H1 (cell line): ENCODE measurements at regions not wholly inside any gene's neighbourhood (a gene's known extent, or its start where the extent isn't known, plus 50 kb on each side); places are given as distances from the start of the nearest gene placed in this dataset.

ENCODE experiments used
- CTCF ChIA-PET: fragments of 300-600 bp; sonication (Branson Sonifier 250); formaldehyde crosslinking; loops from one replicate; lab custom pipeline; 2021; ENCODE audit not compliant: partially characterized antibody; lab: Charles Lee
- POLR2A ChIA-PET: fragments of 300-600 bp; sonication (Branson Sonifier 250); formaldehyde crosslinking; loops from one replicate; lab custom pipeline; 2021; ENCODE audit warnings: inconsistent platforms; ENCODE audit not compliant: partially characterized antibody; lab: Charles Lee
- DNase-seq, 2 experiments: peaks; one replicate each; pipeline versions ENCODE4 v3.0.0 to v3.0.0-alpha.2; 2010 to 2022; ENCODE audit warnings: low spot score in 2 of 2, low read depth in 1 of 2, mixed read lengths in 1 of 2
- FAIRE-seq: peaks from 2 replicates; lab custom pipeline; 2011; peaks lifted over from hg19 to GRCh38; lab: Jason Lieb, UNC
- H2AFZ ChIP-seq: 2 replicates; pipeline ENCODE4 v1.8.1; 2012; ENCODE audit warnings: low read length, inconsistent platforms
- H2AK5ac ChIP-seq: 2 replicates; pipeline ENCODE4 v1.6.1; 2013; ENCODE audit warnings: low read depth, low read length
- H2BK120ac ChIP-seq: replicated peaks from 2 replicates; pipeline ENCODE3; 2013; ENCODE audit warnings: low read depth, low read length, inconsistent platforms
- H2BK12ac ChIP-seq: 2 replicates; pipeline ENCODE4 v1.6.1; 2013; ENCODE audit warnings: low read depth, low read length
- H2BK15ac ChIP-seq: 2 replicates; pipeline ENCODE4 v1.6.1; 2013; ENCODE audit warnings: low read length
- H2BK20ac ChIP-seq: 2 replicates; pipeline ENCODE4 v1.6.1; 2013; ENCODE audit warnings: low read length
- H2BK5ac ChIP-seq: 2 replicates; pipeline ENCODE4 v1.6.1; 2013; ENCODE audit warnings: low read depth, low read length
- H3K14ac ChIP-seq: 2 replicates; pipeline ENCODE4 v1.6.1; 2013; ENCODE audit warnings: inconsistent platforms; ENCODE audit not compliant: insufficient read length
- H3K18ac ChIP-seq: 2 replicates; pipeline ENCODE4 v1.6.1; 2013; ENCODE audit warnings: low read length; ENCODE audit errors: extremely low read depth
- H3K23ac ChIP-seq: 2 replicates; pipeline ENCODE4 v1.6.1; 2013; ENCODE audit warnings: inconsistent platforms; ENCODE audit not compliant: insufficient read length
- H3K23me2 ChIP-seq: 2 replicates; pipeline ENCODE4 v1.6.1; 2013; ENCODE audit warnings: low read depth, low read length
- H3K27ac ChIP-seq: 2 replicates; pipeline ENCODE4 v1.6.1; 2011; ENCODE audit warnings: low read depth, low read length, inconsistent platforms
- H3K27me3 ChIP-seq, 4 experiments: replicated peaks in 1 of 4; 1 replicate in 1 of 4; 2 replicates in 3 of 4; pipeline versions ENCODE4 v1.6.1 to v1.8.1; 2011 to 2013; ENCODE audit warnings: low read length in 3 of 4, mild to moderate bottlenecking in 3 of 4, inconsistent platforms in 2 of 4, mixed read lengths in 2 of 4, moderate library complexity in 1 of 4; ENCODE audit not compliant: control insufficient read depth in 3 of 4, insufficient read depth in 3 of 4; ENCODE audit errors: extremely low read depth in 1 of 4
- H3K36me3 ChIP-seq, 4 experiments: 2 replicates each; pipeline versions ENCODE4 v1.6.1 to v1.8.1; 2011 to 2013; ENCODE audit warnings: mild to moderate bottlenecking in 4 of 4, low read length in 3 of 4, moderate library complexity in 2 of 4, control low read depth in 1 of 4, inconsistent platforms in 1 of 4; ENCODE audit not compliant: insufficient read depth in 4 of 4, control insufficient read depth in 2 of 4
- H3K4ac ChIP-seq: replicated peaks from 2 replicates; pipeline ENCODE3; 2013; ENCODE audit warnings: low read length, low read depth, mixed read lengths, inconsistent platforms; ENCODE audit not compliant: insufficient read length
- H3K4me1 ChIP-seq, 4 experiments: replicated peaks in 1 of 4; 1 replicate in 1 of 4; 2 replicates in 3 of 4; pipeline versions ENCODE4 v1.6.1 to v1.8.1; 2011 to 2013; ENCODE audit warnings: low read length in 3 of 4, inconsistent platforms in 2 of 4, mixed read lengths in 1 of 4; ENCODE audit not compliant: insufficient read depth in 4 of 4, control insufficient read depth in 3 of 4
- H3K4me2 ChIP-seq, 2 experiments: 2 replicates each; pipeline versions ENCODE4 v1.6.1 to v1.8.1; 2011 to 2013; ENCODE audit warnings: low read depth in 2 of 2, low read length in 2 of 2, control low read depth in 1 of 2, inconsistent platforms in 1 of 2, mild to moderate bottlenecking in 1 of 2; ENCODE audit not compliant: insufficient read depth in 1 of 2
- H3K4me3 ChIP-seq, 4 experiments: fragments of 200-600, 300-600 bp in 1 of 4; sonication (generic), shearing (Covaris generic), sonication (Bioruptor Twin) in 1 of 4; 2 replicates each; pipeline versions ENCODE4 v1.5.1 to v1.8.1; 2011 to 2016; ENCODE audit warnings: low read length in 4 of 4, low read depth in 3 of 4, control low read depth in 2 of 4, inconsistent platforms in 2 of 4, mild to moderate bottlenecking in 2 of 4, mixed read lengths in 1 of 4, moderate library complexity in 1 of 4; ENCODE audit not compliant: insufficient read depth in 2 of 4; ENCODE audit errors: extremely low read depth in 1 of 4
- H3K56ac ChIP-seq: replicated peaks from 2 replicates; pipeline ENCODE3; 2013; ENCODE audit warnings: low read depth, mild to moderate bottlenecking, mixed read lengths, low read length, inconsistent platforms; ENCODE audit not compliant: insufficient read length
- H3K79me1 ChIP-seq: 2 replicates; pipeline ENCODE4 v1.6.1; 2013; ENCODE audit warnings: low read depth, low read length, control low read depth
- H3K79me2 ChIP-seq, 2 experiments: 2 replicates each; pipeline versions ENCODE4 v1.6.1 to v1.8.1; 2012 to 2013; ENCODE audit warnings: low read length in 2 of 2, mild to moderate bottlenecking in 2 of 2, inconsistent platforms in 1 of 2; ENCODE audit not compliant: insufficient read depth in 2 of 2, control insufficient read depth in 1 of 2
- H3K9ac ChIP-seq, 4 experiments: replicated peaks in 1 of 4; 1 replicate in 1 of 4; 2 replicates in 3 of 4; pipeline versions ENCODE4 v1.6.1 to v1.8.1; 2011 to 2013; ENCODE audit warnings: low read depth in 3 of 4, low read length in 3 of 4, control low read depth in 2 of 4, mild to moderate bottlenecking in 2 of 4, moderate library complexity in 2 of 4, inconsistent platforms in 1 of 4; ENCODE audit errors: extremely low read depth in 1 of 4
- H3K9me3 ChIP-seq, 2 experiments: 2 replicates each; pipeline versions ENCODE4 v1.6.1 to v1.8.1; 2012 to 2013; ENCODE audit warnings: mild to moderate bottlenecking in 2 of 2, moderate library complexity in 2 of 2, control low read depth in 1 of 2, inconsistent platforms in 1 of 2, low read depth in 1 of 2, low read length in 1 of 2, mixed read lengths in 1 of 2; ENCODE audit not compliant: insufficient read depth in 2 of 2
- H4K20me1 ChIP-seq, 2 experiments: replicated peaks in 1 of 2; 2 replicates each; pipeline versions ENCODE3 to v1.8.1; 2011 to 2013; ENCODE audit warnings: inconsistent platforms in 2 of 2, low read length in 2 of 2, mild to moderate bottlenecking in 1 of 2; ENCODE audit not compliant: insufficient read depth in 2 of 2, control insufficient read depth in 1 of 2
- H4K5ac ChIP-seq: 2 replicates; pipeline ENCODE4 v1.6.1; 2013; ENCODE audit warnings: low read length, low read depth, mixed read lengths, inconsistent platforms; ENCODE audit not compliant: insufficient read length
- H4K8ac ChIP-seq: 2 replicates; pipeline ENCODE4 v1.8.0; 2013; ENCODE audit warnings: mild to moderate bottlenecking, moderate library complexity, low read length, inconsistent platforms; ENCODE audit not compliant: insufficient read depth; ENCODE audit errors: extremely low read depth
- H4K91ac ChIP-seq: replicated peaks from 2 replicates; pipeline ENCODE3; 2013; ENCODE audit warnings: low read length, mixed read lengths, inconsistent platforms; ENCODE audit not compliant: insufficient read length
- CHD1 ChIP-seq: IDR thresholded peaks from 2 replicates; pipeline ENCODE4 v1.6.1; 2012; ENCODE audit warnings: low read depth, low read length, improper control_type of control experiment
- CTBP2 ChIP-seq: IDR thresholded peaks from 2 replicates; pipeline ENCODE4 v1.7.0; 2011; ENCODE audit warnings: borderline replicate concordance, mild to moderate bottlenecking, moderate library complexity, mixed read lengths, low read length; ENCODE audit not compliant: insufficient read depth, insufficient read length
- HDAC2 ChIP-seq, 2 experiments: fragments of 300-600 bp in 1 of 2; sonication (generic) in 1 of 2; IDR thresholded peaks; 2 replicates each; pipeline ENCODE4 v1.6.1; 2011 to 2012; ENCODE audit warnings: low read depth in 2 of 2, low read length in 2 of 2, mild to moderate bottlenecking in 2 of 2, moderate library complexity in 2 of 2, borderline replicate concordance in 1 of 2, inconsistent platforms in 1 of 2
- SP2 ChIP-seq: IDR thresholded peaks from 2 replicates; pipeline ENCODE4 v1.6.1; 2012; ENCODE audit warnings: mild to moderate bottlenecking, low read length, inconsistent platforms
- WGBS, 2 experiments: shearing (Covaris generic) in 1 of 2; methylation state at CpG; one replicate each; pipeline versions ENCODE4 v1.1.6 to v1.1.7; 2013 to 2015; ENCODE audit warnings: low lambda C conversion rate in 2 of 2, mixed read lengths in 2 of 2, inconsistent platforms in 1 of 2, low coverage in 1 of 2, missing lambda C conversion rate in 1 of 2; ENCODE audit not compliant: insufficient replicate concordance in 2 of 2, insufficient coverage in 1 of 2, insufficient read length in 1 of 2; ENCODE audit errors: extremely low coverage in 1 of 2, missing lambda C conversion rate in 1 of 2; 5-methylcytosine and 5-hydroxymethylcytosine counted together
- TF ChIP-seq, protein P1 (sequence below): IDR thresholded peaks from 2 replicates; pipeline ENCODE4 v1.6.1; 2011; ENCODE audit warnings: low read length, improper control_type of control experiment

- CTCF ChIA-PET = interaction anchor here (7.4 kb wide), 1 partner anchor 11 kb away, joined by 37 read pairs; no protein-coding TSS in a partner anchor
- H2AFZ ChIP-seq = no peak overlapping the region
- H3K14ac ChIP-seq = no peak overlapping the region
- no peaks in the 10 kb centered on the region for H3K27me3 ChIP-seq
- H2AK5ac ChIP-seq = no peak overlapping the region
- H3K9me3 ChIP-seq = no peaks in the 10 kb centered on the region
- no peaks in the 10 kb centered on the region for H3K36me3 ChIP-seq
- H2BK12ac ChIP-seq = no peak overlapping the region
- no peak for DNase-seq
- H3K9ac ChIP-seq = no peak overlapping the region
- POLR2A ChIA-PET = no interaction called here
- no peak overlapping the region for H3K4ac ChIP-seq
- no peak overlapping the region for H2BK20ac ChIP-seq
- no peak overlapping the region for H2BK120ac ChIP-seq
- no peaks in the 10 kb centered on the region for H4K20me1 ChIP-seq
- no peak overlapping the region for H3K56ac ChIP-seq
- H3K23ac ChIP-seq = no peak overlapping the region
- no peak overlapping the region for H4K91ac ChIP-seq
- H3K27ac ChIP-seq = no peak overlapping the region
- no peak overlapping the region for H3K4me3 ChIP-seq
- no peak overlapping the region for H3K18ac ChIP-seq
- WGBS, 2 experiments = 65% methylated on average over 3 of the region's 3 CpGs; no CpG with 5 or more reads in 1 of the 2 experiments
- H2BK5ac ChIP-seq = no peak overlapping the region
- H3K79me1 ChIP-seq = no peaks in the 10 kb centered on the region
- no peak overlapping the region for H2BK15ac ChIP-seq
- no peaks in the 10 kb centered on the region for H3K4me1 ChIP-seq
- H3K23me2 ChIP-seq = no peaks in the 10 kb centered on the region
- H3K4me2 ChIP-seq = no peak overlapping the region
- no peak for FAIRE-seq
- H3K79me2 ChIP-seq = no peaks in the 10 kb centered on the region
- H4K5ac ChIP-seq = no peak overlapping the region
- no peak overlapping the region for H4K8ac ChIP-seq
- TF ChIP-seq SP2 = no peak
- TF ChIP-seq CTBP2 = no peak
- no peak for TF ChIP-seq HDAC2 (IDR thresholded peaks at IDR 0.05; ENCODE audit: borderline replicate concordance in 1 of 2, low read depth in 2 of 2, low read length in 2 of 2)
- TF ChIP-seq, protein P1, sequence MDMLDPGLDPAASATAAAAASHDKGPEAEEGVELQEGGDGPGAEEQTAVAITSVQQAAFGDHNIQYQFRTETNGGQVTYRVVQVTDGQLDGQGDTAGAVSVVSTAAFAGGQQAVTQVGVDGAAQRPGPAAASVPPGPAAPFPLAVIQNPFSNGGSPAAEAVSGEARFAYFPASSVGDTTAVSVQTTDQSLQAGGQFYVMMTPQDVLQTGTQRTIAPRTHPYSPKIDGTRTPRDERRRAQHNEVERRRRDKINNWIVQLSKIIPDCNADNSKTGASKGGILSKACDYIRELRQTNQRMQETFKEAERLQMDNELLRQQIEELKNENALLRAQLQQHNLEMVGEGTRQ = no peak
- TF ChIP-seq CHD1 = no peak
Observed at GRCh38 chr3:65182682-65183081, 494.9 kb upstream of the ADAMTS9 start.
